Endodermal cell (in vitro differentiated cells): ENCODE measurements at regions not wholly inside any gene's neighbourhood (a gene's known extent, or its start where the extent isn't known, plus 50 kb on each side); places are given as distances from the start of the nearest gene placed in this dataset.

ENCODE experiments used
- DNase-seq: peaks from one replicate; pipeline ENCODE4 v3.0.0-alpha.2; 2017
- H3K27ac ChIP-seq: 2 replicates; pipeline ENCODE4 v1.5.1; 2013; ENCODE audit warnings: mild to moderate bottlenecking, low read depth, low read length, moderate library complexity
- H3K27me3 ChIP-seq: 2 replicates; pipeline ENCODE4 v1.6.1; 2013; ENCODE audit warnings: mild to moderate bottlenecking, low read length, moderate library complexity; ENCODE audit not compliant: insufficient read depth, control insufficient read depth, poor library complexity, severe bottlenecking
- H3K36me3 ChIP-seq: 2 replicates; pipeline ENCODE4 v1.7.0; 2013; ENCODE audit warnings: mild to moderate bottlenecking, low read length, moderate library complexity; ENCODE audit not compliant: control insufficient read depth, insufficient read depth
- H3K4me1 ChIP-seq: one replicate; pipeline ENCODE4 v1.7.0; 2013; ENCODE audit warnings: low read length; ENCODE audit not compliant: control insufficient read depth, insufficient read depth
- H3K4me3 ChIP-seq: 2 replicates; pipeline ENCODE4 v1.5.1; 2013; ENCODE audit warnings: mild to moderate bottlenecking, low read length, moderate library complexity
- H3K9ac ChIP-seq: 2 replicates; pipeline ENCODE4 v1.6.1; 2013; ENCODE audit warnings: mild to moderate bottlenecking, low read length, moderate library complexity; ENCODE audit not compliant: poor library complexity, severe bottlenecking; ENCODE audit errors: extremely low read depth
- H3K9me3 ChIP-seq: 2 replicates; pipeline ENCODE4 v1.6.1; 2013; ENCODE audit warnings: mild to moderate bottlenecking, low read length, moderate library complexity; ENCODE audit not compliant: control insufficient read depth
- H3K27ac Mint-ChIP-seq: 2 replicates; pipeline ENCODE4 v1.8.0; 2020; ENCODE audit warnings: mixed read lengths
- H3K27me3 Mint-ChIP-seq: 2 replicates; pipeline ENCODE4 v1.8.0; 2021; ENCODE audit warnings: mild to moderate bottlenecking, mixed read lengths; ENCODE audit not compliant: insufficient read depth
- H3K36me3 Mint-ChIP-seq: 2 replicates; pipeline ENCODE4 v1.8.0; 2020; ENCODE audit warnings: low read depth, mixed read lengths
- H3K4me1 Mint-ChIP-seq: 2 replicates; pipeline ENCODE4 v1.8.0; 2020; ENCODE audit warnings: mixed read lengths
- H3K4me3 Mint-ChIP-seq: 2 replicates; pipeline ENCODE4 v1.8.0; 2020; ENCODE audit warnings: mild to moderate bottlenecking, moderate library complexity, mixed read lengths
- H3K9me3 Mint-ChIP-seq: 2 replicates; pipeline ENCODE4 v1.8.0; 2020; ENCODE audit warnings: mild to moderate bottlenecking, mixed read lengths
- WGBS, 2 experiments: methylation state at CpG; one replicate each; pipeline versions ENCODE4 v1.1.5 to v1.1.7; 2013; ENCODE audit warnings: missing lambda C conversion rate in 2 of 2, mixed read lengths in 1 of 2; ENCODE audit not compliant: insufficient coverage in 1 of 2, insufficient read length in 1 of 2; 5-methylcytosine and 5-hydroxymethylcytosine counted together
- TF ChIP-seq, protein P1 (sequence below): fragments of 200-600 bp; sonication (generic); conservative IDR thresholded peaks from 2 replicates; pipeline ENCODE4 v1.5.0; 2021; ENCODE audit warnings: antibody characterized with exemption, mild to moderate bottlenecking

DNA sequence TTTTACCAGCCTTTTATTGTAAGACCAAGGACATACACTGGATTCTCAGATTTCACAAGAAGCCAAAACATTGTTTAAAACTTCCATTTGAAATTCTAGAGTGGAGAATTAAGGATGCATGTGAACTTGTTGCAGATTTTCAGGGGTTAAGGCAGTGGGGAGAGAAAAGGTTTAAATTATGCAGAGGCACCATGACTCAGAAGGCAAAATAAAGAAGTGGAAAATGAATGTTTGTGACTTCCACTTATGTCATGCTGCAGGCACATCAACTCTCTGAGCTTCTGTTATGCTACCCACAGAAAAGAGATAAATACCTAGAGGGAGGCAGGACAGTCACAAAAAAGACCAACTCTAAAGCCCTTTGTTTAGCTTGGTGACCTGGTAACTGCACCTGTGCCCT, 84.4 kb upstream of the BET1 start:
- Mint-ChIP-seq H3K27me3 (peaks cover 2% of the 10 kb centered on the region), H3K4me3 (no peak overlapping the region), H3K27ac (no peak overlapping the region), H3K4me1 (peaks cover 19% of the 10 kb centered on the region), H3K9me3 (no peaks in the 10 kb centered on the region), H3K36me3 (no peaks in the 10 kb centered on the region)
- H3K4me1 ChIP-seq, result peaks cover 9% of the 10 kb centered on the region
- no peak overlapping the region for H3K4me3 ChIP-seq
- H3K27me3 ChIP-seq, result peaks cover 7% of the 10 kb centered on the region
- no peak overlapping the region for H3K9ac ChIP-seq
- TF ChIP-seq, protein P1, sequence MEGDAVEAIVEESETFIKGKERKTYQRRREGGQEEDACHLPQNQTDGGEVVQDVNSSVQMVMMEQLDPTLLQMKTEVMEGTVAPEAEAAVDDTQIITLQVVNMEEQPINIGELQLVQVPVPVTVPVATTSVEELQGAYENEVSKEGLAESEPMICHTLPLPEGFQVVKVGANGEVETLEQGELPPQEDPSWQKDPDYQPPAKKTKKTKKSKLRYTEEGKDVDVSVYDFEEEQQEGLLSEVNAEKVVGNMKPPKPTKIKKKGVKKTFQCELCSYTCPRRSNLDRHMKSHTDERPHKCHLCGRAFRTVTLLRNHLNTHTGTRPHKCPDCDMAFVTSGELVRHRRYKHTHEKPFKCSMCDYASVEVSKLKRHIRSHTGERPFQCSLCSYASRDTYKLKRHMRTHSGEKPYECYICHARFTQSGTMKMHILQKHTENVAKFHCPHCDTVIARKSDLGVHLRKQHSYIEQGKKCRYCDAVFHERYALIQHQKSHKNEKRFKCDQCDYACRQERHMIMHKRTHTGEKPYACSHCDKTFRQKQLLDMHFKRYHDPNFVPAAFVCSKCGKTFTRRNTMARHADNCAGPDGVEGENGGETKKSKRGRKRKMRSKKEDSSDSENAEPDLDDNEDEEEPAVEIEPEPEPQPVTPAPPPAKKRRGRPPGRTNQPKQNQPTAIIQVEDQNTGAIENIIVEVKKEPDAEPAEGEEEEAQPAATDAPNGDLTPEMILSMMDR, result no peak
- H3K27ac ChIP-seq, result no peak overlapping the region
- no peaks in the 10 kb centered on the region for H3K9me3 ChIP-seq
- H3K36me3 ChIP-seq, result no peaks in the 10 kb centered on the region
- no peak for DNase-seq

DNA sequence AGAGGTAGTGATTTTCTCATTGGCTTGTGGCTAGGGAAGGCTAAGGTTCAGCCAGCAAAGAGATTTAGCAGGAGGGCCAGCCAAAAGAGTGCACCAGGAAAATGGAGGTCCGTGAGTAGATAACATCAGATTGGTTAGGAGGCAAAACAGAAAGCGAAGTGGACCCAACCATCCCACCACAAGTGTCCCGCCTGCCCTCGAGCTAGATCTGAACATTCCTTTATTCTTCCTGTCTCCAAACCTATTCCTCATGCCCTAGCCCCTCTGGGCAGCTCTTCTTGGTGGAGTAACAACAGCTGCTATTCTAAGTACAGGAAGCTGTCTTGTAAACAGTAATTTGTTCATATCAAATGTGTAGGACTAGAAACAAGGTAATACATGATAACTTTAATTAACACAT, 85.7 kb upstream of the BET1 start:
- TF ChIP-seq, protein P1, result no peak
- Histone ChIP-seq H3K4me3 (no peak overlapping the region), H3K36me3 (no peaks in the 10 kb centered on the region), H3K27ac (no peak overlapping the region), H3K9me3 (no peaks in the 10 kb centered on the region), H3K27me3 (peaks cover 7% of the 10 kb centered on the region), H3K4me1 (peaks cover 9% of the 10 kb centered on the region), H3K9ac (no peak overlapping the region)
- no peak overlapping the region for H3K27ac Mint-ChIP-seq
- DNase-seq, result no peak
- no peaks in the 10 kb centered on the region for H3K9me3 Mint-ChIP-seq
- H3K27me3 Mint-ChIP-seq, result peaks cover 2% of the 10 kb centered on the region
- no peak overlapping the region for H3K4me3 Mint-ChIP-seq
- 97 to 100% methylated on average over 1 to 4 of the region's 4 CpGs for WGBS, 2 experiments
- peaks cover 19% of the 10 kb centered on the region for H3K4me1 Mint-ChIP-seq
- H3K36me3 Mint-ChIP-seq, result no peaks in the 10 kb centered on the region

DNA sequence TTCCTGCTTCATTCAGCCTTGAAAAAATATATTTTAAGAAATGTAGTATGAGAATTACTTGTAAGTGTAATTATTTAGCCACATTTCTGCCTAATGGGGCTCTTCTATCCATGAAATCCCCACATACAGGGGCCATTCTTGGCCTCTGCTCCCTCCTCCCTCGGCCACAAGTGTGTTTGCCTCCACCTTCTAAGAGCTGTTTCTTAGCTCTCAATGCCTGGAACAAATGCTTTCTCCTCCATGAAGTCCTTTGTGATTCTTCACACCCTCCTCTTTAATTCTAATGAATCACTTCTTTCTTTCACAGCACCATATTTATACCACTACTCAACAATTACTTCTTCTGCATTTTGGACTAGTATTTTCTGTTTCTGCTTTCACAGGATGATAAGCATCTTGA, 88.8 kb upstream of the BET1 start:
- Histone ChIP-seq H3K27ac (no peak overlapping the region), H3K9ac (no peak overlapping the region), H3K27me3 (no peaks in the 10 kb centered on the region), H3K4me3 (no peak overlapping the region), H3K36me3 (no peaks in the 10 kb centered on the region), H3K9me3 (no peaks in the 10 kb centered on the region), H3K4me1 (peaks cover 8% of the 10 kb centered on the region)
- TF ChIP-seq, protein P1, result no peak
- Mint-ChIP-seq H3K4me3 (no peak overlapping the region), H3K27me3 (no peaks in the 10 kb centered on the region), H3K4me1 (peaks cover 16% of the 10 kb centered on the region), H3K36me3 (no peaks in the 10 kb centered on the region), H3K27ac (no peak overlapping the region), H3K9me3 (no peaks in the 10 kb centered on the region)
- no peak for DNase-seq
- 83% methylated on average over 1 of the region's 1 CpG; no CpG with 5 or more reads in 1 of the 2 experiments for WGBS, 2 experiments
